Fibroblast of mammary gland (primary cell): ENCODE measurements at regions not wholly inside any gene's neighbourhood (a gene's known extent, or its start where the extent isn't known, plus 50 kb on each side); places are given as distances from the start of the nearest gene placed in this dataset.

Experiments used
- DNase-seq: peaks from one replicate; pipeline ENCODE4 v3.0.0-alpha.2; 2010; ENCODE audit warnings: low read depth
- H3K4me3 ChIP-seq: 2 replicates; pipeline ENCODE4 v1.5.1; 2011; ENCODE audit warnings: low read depth, mild to moderate bottlenecking, low read length, moderate library complexity; ENCODE audit not compliant: control insufficient read depth
- TF ChIP-seq, protein P1 (sequence below): conservative IDR thresholded peaks from 2 replicates; pipeline ENCODE4 v1.5.1; 2011; ENCODE audit warnings: low read depth, low read length, inconsistent platforms; ENCODE audit not compliant: control insufficient read depth, insufficient read depth

DNA sequence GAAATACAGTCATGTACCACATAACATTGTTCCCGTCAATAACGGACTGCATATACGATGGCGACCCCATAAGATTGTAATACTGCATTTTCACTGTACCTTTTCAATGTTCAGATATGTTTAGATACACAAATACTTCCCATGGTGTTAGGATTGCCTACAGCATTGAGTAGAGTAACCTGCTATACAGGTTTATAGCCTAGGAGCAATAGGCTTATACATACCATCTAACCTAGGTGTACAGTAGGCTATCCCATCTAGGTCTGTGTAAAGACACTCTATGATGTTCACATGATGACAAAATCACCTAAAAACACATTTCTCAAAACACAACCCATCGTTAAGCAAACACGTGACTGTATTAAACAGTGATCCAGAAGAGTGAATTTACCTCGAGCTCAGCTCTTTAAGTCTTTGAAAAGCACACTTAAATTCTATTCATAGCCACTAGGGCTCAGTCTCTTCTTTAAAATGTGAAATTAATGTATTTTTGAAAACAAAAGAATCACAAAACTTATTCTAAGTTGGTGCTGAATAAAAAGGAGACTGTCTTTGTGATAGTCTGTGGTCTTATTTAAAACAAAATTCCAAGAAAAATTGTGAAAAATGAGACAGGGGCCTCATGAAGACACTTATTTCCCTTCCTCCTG, 239.1 kb upstream of the ARID2 start:
- TF ChIP-seq, protein P1, sequence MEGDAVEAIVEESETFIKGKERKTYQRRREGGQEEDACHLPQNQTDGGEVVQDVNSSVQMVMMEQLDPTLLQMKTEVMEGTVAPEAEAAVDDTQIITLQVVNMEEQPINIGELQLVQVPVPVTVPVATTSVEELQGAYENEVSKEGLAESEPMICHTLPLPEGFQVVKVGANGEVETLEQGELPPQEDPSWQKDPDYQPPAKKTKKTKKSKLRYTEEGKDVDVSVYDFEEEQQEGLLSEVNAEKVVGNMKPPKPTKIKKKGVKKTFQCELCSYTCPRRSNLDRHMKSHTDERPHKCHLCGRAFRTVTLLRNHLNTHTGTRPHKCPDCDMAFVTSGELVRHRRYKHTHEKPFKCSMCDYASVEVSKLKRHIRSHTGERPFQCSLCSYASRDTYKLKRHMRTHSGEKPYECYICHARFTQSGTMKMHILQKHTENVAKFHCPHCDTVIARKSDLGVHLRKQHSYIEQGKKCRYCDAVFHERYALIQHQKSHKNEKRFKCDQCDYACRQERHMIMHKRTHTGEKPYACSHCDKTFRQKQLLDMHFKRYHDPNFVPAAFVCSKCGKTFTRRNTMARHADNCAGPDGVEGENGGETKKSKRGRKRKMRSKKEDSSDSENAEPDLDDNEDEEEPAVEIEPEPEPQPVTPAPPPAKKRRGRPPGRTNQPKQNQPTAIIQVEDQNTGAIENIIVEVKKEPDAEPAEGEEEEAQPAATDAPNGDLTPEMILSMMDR, result no peak
- DNase-seq, result no peak
- no peak overlapping the region for H3K4me3 ChIP-seq

DNA sequence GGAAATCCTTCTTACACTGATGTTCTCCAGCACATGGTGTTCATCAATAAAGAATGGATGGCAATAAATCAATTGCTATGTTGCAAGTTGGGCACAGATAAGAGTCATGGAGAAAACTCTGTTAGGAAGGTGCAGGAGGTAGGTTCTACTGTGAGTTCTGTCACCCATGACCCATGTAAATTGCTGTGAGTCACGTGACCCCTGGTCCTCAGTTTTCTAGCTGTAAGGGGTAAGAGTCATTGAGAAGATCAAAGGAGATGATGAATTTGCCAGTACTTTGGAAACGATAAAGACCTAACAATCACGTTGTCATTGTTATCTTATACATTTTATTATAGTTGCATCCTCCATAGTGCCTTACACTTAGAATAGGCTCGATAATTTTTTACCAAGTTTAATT, 235.2 kb upstream of the ARID2 start:
- TF ChIP-seq, protein P1, result no peak
- H3K4me3 ChIP-seq, result no peak overlapping the region
- DNase-seq, result no peak

DNA sequence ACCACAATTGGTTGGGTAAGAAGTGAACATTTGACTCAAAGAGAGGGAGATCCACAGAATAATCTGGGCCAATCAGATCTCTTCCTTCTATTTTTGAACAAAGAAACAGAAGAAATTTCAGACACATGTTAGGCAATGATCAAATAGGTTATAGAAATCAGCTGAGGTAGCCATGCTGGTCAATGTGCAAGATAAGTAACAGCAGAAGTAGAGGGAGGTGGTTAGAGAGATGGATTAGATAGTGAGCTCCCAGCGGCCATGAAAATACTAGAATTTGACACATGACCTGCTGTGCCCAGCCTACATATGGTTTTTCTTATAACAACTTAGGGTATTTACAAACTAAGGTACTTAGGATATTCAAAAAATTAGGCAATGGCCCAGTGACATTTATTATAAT, 230.9 kb upstream of the ARID2 start:
- TF ChIP-seq, protein P1, result no peak
- DNase-seq, result no peak
- no peak overlapping the region for H3K4me3 ChIP-seq

DNA sequence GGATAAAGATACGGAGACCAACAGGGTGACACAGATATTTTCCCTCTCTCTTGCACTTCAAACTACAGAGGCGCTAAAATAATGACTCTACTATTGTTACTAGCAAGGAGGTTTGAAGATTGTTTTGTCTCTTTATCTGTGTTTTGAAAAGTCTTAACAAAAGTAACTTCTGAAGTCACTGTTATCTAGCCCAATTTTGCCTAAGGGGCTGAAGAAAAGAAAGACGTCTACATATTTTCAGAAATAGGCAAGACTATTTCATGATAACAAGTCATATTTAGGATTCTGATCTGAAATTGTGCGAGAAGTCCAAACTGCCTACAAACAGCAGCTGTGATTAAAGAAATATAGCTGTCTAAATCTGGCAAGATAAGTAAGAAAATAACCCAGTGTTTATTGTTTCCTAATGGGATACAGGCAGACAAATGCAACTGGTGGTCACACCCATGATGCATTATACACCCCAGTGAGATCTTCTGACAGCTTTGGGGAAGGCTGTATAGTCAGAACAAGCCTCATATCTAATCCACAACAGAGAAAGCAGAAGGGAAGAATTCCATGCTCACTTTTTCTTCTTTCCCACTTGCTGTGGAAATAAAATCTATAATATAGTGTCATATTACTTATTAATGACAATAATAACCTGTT, 226.9 kb upstream of the ARID2 start:
- TF ChIP-seq, protein P1, result no peak
- no peak for DNase-seq
- no peak overlapping the region for H3K4me3 ChIP-seq

DNA sequence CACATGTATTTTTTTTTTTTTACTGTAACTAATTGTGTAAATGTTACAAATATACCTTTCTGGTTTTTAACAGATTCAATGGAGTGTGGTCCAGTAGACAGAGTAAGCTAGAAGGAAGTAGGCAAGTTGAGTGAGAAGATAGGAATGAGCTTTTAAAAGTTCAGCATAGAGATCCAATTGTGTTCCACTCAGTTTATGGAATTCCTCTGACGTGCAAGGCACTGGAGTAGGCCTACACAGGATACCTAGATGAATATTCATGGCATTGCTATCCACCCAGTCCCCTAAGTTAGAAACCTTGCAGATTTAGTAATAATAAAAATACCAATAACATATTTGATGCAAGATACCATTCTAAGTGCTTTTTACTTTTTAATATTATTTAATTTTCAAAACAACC, 225.6 kb upstream of the ARID2 start:
- TF ChIP-seq, protein P1, result no peak
- no peak overlapping the region for H3K4me3 ChIP-seq
- no peak for DNase-seq

DNA sequence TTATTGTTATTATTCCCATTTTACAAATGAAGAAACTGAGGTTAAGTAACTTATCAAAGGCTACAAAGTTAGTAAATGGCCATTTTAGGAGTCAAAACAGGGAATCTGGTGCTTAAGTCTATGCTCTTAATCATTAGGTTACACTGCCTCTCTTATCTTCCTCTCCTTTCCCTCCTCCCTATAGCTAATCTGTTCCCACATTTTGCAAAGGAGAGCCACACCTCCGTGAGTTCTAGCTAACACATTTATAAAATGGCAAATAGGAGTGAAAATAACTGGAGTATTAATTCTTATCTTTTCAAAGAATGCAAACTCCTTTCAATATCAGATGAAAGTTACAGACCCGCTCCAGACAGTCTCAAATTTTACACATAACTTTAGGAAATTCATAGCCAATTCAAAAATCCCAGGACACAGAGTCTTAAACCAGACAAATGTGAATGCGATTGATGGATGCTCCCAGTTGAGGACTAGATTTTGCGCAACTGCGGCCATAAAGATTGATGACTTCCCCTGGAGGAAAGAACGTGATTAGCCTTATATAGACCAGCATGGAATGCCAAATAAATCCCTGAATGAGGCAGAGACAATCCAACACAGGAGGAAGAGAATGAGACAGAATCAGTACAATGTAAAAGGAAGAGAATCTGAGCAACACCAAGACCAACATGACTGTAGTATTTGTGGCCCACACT, 225.0 kb upstream of the ARID2 start:
- no peak for DNase-seq
- TF ChIP-seq, protein P1, result no peak
- no peak overlapping the region for H3K4me3 ChIP-seq
